ENCODE measurements at regions not wholly inside any gene's neighbourhood (a gene's known extent, or its start where the extent isn't known, plus 50 kb on each side); places are given as distances from the start of the nearest gene placed in this dataset.

GRCh38 chr1:213425376-213426030 lies 374.5 kb downstream of the RPS6KC1 start:
- TF ChIP-seq CTCF (IDR thresholded peaks at IDR 0.05), result no peak
- no peak for TF ChIP-seq POLR2A (IDR thresholded peaks at IDR 0.05)
